ENCODE measurements at regions not wholly inside any gene's neighbourhood (a gene's known extent, or its start where the extent isn't known, plus 50 kb on each side); places are given as distances from the start of the nearest gene placed in this dataset.

DNA sequence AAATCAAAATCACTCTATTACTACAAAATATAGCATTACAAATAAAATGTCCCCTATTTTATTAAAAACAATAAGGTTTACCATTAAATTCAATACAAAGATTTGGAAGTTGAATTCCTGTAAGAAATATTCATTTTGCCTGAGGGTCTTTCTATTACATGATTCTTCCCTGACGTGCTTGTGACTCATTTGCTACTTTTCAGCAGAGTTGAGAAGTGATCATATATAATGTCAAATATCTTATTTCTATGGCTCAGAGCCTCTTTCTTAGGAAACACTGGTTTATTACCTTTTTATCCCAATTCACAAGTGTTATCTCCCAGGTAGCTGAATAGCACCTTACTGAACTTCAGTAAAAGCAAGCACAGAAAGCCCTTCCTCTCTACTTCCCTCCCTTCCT is 65.2 kb upstream of the CNTN5 start:
- TF ChIP-seq, protein P1, sequence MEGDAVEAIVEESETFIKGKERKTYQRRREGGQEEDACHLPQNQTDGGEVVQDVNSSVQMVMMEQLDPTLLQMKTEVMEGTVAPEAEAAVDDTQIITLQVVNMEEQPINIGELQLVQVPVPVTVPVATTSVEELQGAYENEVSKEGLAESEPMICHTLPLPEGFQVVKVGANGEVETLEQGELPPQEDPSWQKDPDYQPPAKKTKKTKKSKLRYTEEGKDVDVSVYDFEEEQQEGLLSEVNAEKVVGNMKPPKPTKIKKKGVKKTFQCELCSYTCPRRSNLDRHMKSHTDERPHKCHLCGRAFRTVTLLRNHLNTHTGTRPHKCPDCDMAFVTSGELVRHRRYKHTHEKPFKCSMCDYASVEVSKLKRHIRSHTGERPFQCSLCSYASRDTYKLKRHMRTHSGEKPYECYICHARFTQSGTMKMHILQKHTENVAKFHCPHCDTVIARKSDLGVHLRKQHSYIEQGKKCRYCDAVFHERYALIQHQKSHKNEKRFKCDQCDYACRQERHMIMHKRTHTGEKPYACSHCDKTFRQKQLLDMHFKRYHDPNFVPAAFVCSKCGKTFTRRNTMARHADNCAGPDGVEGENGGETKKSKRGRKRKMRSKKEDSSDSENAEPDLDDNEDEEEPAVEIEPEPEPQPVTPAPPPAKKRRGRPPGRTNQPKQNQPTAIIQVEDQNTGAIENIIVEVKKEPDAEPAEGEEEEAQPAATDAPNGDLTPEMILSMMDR (IDR thresholded peaks at IDR 0.05; ENCODE audit: insufficient read depth, low read length, poor library complexity, severe bottlenecking) = no peak
- no peak for TF ChIP-seq EZH2phosphoT487 (conservative IDR thresholded peaks at IDR 0.05; ENCODE audit: low read length)
